Right cardiac atrium (tissue), 5 donors: ENCODE measurements at regions not wholly inside any gene's neighbourhood (a gene's known extent, or its start where the extent isn't known, plus 50 kb on each side); places are given as distances from the start of the nearest gene placed in this dataset.
A peak's percentile ranks its signal among the peaks of the same experiment; 100 is the strongest.

Source experiments
- ATAC-seq, 2 donors: fragments of 200-7000 bp; cut with Tn5 transposase; one replicate each; pipeline versions ENCODE4 v1.8.0 to v1.9.1; 2020; ENCODE audit warnings: moderate library complexity in 2 of 2, mild to moderate bottlenecking in 1 of 2
- DNase-seq, 3 donors: peaks; one replicate each; pipeline ENCODE4 v3.0.0-alpha.2; 2020
- H3K27ac ChIP-seq: one replicate; pipeline ENCODE4 v1.5.1; 2013; ENCODE audit warnings: mild to moderate bottlenecking, low read length, control low read depth, moderate library complexity
- H3K27me3 ChIP-seq: one replicate; pipeline ENCODE4 v1.6.1; 2013; ENCODE audit not compliant: control insufficient read depth, insufficient read depth
- H3K4me1 ChIP-seq: one replicate; pipeline ENCODE4 v1.6.1; 2013; ENCODE audit warnings: low read length; ENCODE audit not compliant: control insufficient read depth, insufficient read depth
- H3K4me3 ChIP-seq: one replicate; pipeline ENCODE4 v1.5.1; 2013; ENCODE audit warnings: low read length, control low read depth
- H3K9me3 ChIP-seq: one replicate; pipeline ENCODE4 v1.6.1; 2013; ENCODE audit warnings: low read length; ENCODE audit not compliant: control insufficient read depth
- WGBS: extraction: QIAGEN DNeasy Blood & Tissue Kit; methylation state at CpG from one replicate; pipeline ENCODE4 v1.1.7; 2013; 5-methylcytosine and 5-hydroxymethylcytosine counted together
- intact Hi-C, 4 donors: fragments of 100-400 bp; cut with DNase I; formaldehyde crosslinking; loops; one replicate each; pipeline versions ENCODE4 v1.11.0 to v1.14.0; 2022 to 2023
- donor health status: healthy with polysubstance abuse.
- donor health status: DM: no; HTN: yes; CAD: no.
- donor health status: DM: no; HTN: no; CAD: no.
- donor health status: DM: no; HTN: yes; CAD: no; lungs with severe emphysema.
- donor health status: DM: yes; HTN: yes; CAD: no.

DNA sequence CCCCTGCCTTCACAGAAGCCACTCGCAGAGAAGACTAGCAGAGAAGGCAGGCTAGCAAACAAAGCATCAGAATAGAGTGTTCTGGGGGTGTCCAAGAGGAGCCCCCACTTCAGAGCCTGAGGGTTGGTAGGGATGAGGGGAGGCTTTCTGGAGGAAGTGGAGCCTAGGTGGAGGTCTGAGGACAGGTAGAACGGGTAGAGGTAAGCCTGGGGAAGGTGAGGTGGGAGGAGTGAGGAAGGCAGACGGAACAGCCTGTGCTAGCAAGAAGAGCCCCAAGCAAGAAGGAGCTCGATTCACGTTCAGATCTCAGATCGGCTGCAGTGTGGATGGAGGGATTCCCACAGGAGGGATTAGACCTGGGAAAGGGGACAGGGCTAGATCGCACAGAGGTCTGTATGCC is 66.0 kb upstream of the DUSP5 start:
- Histone ChIP-seq H3K4me3 (no peak overlapping the region), H3K4me1 (peaks cover 2% of the 10 kb centered on the region), H3K27ac (no peak overlapping the region), H3K27me3 (no peaks in the 10 kb centered on the region), H3K9me3 (no peaks in the 10 kb centered on the region)
- no peak for ATAC-seq
- intact Hi-C loops, result no loop called here
- 87% methylated on average over 7 of the region's 7 CpGs for WGBS
- no peak for DNase-seq

DNA sequence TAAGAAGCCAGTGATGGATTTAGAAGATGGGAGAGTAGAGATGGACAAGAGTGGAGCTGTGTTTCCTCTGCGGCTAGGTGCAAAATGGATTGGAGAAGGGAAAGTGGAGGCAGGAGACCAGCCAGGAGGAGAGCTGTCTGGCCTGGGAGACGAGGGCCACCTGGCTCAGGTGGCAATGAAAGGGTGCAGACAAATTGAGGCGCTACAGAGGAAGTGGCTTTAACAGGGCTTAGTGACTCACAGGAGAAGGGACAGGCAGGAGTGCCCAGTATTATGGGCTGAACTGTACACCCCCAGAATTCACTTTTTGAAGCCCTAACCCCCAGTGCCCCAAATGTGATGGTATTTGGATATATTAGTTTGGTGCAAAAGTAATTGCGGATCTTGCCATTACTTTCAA is 65.6 kb upstream of the DUSP5 start:
- no peak overlapping the region for H3K4me3 ChIP-seq
- WGBS, result 81% methylated on average over 4 of the region's 4 CpGs
- no peak overlapping the region for H3K27ac ChIP-seq
- peaks cover 2% of the 10 kb centered on the region for H3K4me1 ChIP-seq
- intact Hi-C loops, result no loop called here
- DNase-seq (no peak), ATAC-seq (no peak)
- no peaks in the 10 kb centered on the region for H3K27me3 ChIP-seq
- H3K9me3 ChIP-seq, result no peaks in the 10 kb centered on the region

DNA sequence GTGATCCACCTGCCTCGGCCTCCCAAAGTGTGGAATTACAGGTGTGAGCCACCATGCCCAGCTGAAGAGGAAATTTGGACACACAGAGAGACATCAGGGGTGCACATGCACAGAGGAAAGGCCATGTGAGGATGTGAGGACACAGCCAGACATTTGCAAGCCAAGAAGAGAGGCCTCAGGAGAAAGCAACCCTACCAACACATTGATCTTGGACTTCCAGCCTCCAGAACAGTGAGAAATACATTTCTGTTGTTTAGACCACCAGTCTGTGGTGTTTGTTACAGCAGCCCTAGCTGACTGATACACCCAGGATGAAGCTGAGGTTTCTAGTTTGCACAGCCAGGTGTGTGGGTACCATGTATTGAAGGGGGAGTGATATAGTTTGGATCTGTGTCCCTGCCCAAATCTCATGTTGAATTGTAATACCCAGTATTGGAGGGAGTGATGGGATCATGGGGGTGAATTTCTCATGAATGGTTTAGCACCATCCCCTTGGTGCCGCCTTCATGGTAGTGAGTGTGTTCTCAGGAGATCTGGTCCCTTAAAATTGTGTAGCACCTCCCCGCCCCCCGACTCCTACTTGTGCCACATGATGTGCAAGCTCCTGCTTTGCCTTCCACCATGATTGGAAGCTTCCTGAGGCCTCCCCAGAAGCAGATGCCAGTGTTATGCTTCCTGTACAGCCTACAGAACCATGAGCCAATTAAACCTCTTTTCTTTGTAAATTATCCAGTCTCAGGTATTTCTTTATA is 64.7 kb upstream of the DUSP5 start:
- H3K27ac ChIP-seq, result no peak overlapping the region
- WGBS, result 99% methylated on average over 4 of the region's 4 CpGs
- H3K4me3 ChIP-seq, result no peak overlapping the region
- intact Hi-C loops, result no loop called here
- no peaks in the 10 kb centered on the region for H3K27me3 ChIP-seq
- ATAC-seq, result no peak
- DNase-seq, result peak in 1 of 3 donors; percentile 22
- H3K4me1 ChIP-seq, result peaks cover 2% of the 10 kb centered on the region
- H3K9me3 ChIP-seq, result no peaks in the 10 kb centered on the region

DNA sequence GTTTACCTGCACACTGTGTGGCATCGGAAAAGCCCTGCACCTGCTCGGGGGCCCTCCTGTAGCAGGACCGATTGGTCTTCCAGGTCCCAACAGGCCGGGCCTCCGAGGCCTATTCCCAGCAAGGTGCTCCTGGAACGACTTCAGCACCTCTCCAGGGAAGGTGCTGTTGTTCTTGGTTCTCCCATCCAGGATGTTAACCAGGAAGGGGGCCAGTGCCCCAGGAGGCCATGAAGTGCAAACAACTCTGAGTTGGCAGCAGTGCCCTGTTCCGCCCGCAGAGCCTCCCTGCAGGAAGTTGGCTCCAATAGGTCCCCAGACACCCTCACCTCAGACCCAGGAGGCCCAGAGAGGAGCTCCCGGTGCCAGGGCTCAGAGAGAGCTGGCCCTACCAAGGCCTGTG is 64.0 kb upstream of the DUSP5 start:
- Histone ChIP-seq H3K4me3 (no peak overlapping the region), H3K4me1 (peaks cover 2% of the 10 kb centered on the region), H3K9me3 (no peaks in the 10 kb centered on the region), H3K27ac (no peak overlapping the region), H3K27me3 (no peaks in the 10 kb centered on the region)
- intact Hi-C loops, result no loop called here
- 78% methylated on average over 9 of the region's 9 CpGs for WGBS
- ATAC-seq (peak in 1 of 2 donors; percentile 60), DNase-seq (peak in 1 of 3 donors; percentile 57)

DNA sequence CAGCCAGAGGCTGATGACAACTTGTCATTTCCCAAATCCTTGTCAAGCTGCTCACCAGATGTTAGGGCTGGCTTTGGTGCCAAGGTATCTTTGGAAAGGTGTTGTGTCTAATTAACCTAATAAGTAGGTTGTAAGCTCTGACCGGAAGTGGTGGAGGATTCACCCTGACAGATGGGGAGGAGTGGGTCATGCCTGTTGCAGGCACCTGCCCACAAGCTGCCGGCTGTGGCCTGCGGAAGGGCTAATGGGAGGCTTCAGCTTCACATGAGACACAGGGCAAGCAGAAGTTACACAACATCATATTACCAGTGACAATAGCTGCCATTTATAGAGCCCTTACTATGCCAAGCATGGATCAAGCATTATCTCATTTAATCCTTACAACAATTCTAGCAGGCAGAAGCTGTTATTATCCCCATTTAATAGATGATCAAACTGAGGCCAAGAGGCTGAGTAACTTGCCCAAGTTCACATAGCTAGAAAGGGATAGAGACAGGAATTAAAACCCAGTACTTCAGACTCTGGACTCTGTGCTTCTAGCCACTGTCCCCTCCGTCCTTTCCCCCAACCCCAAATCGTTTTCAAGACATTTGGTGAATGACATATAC is 63.1 kb upstream of the DUSP5 start:
- Histone ChIP-seq H3K4me3 (no peak overlapping the region), H3K27ac (no peak overlapping the region), H3K27me3 (no peaks in the 10 kb centered on the region), H3K9me3 (no peaks in the 10 kb centered on the region), H3K4me1 (peaks cover 2% of the 10 kb centered on the region)
- WGBS, result 77% methylated on average over 5 of the region's 5 CpGs
- ATAC-seq (no peak), DNase-seq (no peak)
- intact Hi-C loops, result no loop called here

DNA sequence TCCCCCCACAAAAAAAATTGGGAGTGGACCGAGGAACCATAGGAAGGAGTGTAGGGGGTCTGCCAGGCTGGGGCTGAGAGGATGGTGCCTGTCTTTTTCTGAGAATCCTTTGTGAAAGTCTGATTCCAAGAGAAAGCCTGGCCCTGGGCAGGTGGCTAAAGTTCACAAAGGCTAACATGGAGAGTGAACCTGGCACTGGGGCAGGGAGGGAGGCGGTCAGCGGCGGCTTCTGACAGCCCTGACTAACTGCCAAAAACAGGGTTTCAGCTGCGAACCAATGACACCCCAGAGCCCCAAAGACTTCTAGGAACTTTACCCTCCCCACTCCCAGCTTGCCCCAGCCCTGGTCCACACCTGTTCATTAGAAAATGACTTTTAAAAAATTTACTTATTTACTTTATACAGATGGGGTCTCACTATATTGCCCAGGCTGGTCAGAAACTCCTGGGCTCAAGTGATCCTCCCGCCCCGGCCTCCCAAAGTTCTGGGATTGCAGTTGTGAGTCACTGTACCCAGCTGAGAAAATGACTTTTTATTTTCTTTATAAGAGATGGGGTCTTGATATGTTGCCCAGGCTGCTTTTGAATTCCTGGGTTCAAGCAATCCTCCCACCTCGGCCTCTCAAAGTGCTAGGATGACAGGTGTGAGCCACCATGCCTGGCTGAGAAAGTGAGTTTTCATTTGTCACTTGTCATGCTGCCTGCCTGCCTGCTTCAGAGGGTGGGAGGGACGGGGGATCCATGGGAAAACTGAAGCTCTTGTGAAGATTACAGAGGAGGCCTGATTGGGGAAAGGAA is 61.0 kb upstream of the DUSP5 start:
- no peak for DNase-seq
- Histone ChIP-seq H3K4me1 (peaks cover 3% of the 10 kb centered on the region), H3K27ac (no peak overlapping the region), H3K4me3 (no peak overlapping the region), H3K9me3 (no peaks in the 10 kb centered on the region), H3K27me3 (no peaks in the 10 kb centered on the region)
- ATAC-seq, result no peak
- intact Hi-C loops, result no loop called here
- WGBS, result 86% methylated on average over 9 of the region's 9 CpGs

DNA sequence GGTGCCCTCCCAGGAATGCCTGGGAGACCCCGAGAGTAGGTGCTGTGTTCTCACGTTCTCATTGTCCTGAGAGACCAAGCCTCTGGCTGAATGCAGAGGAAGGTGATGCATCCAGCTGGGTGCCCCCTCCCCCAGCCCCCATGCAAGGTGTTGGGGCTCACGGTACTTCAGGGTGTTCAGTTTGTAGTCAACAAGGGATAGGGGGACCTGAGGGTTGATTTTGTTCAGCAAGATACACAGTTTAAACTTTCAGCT is 60.4 kb upstream of the DUSP5 start:
- 67% methylated on average over 3 of the region's 3 CpGs for WGBS
- intact Hi-C loops, result no loop called here
- Histone ChIP-seq H3K9me3 (no peaks in the 10 kb centered on the region), H3K4me3 (no peak overlapping the region), H3K27me3 (no peaks in the 10 kb centered on the region), H3K27ac (no peak overlapping the region), H3K4me1 (peaks cover 6% of the 10 kb centered on the region)
- no peak for ATAC-seq
- no peak for DNase-seq

DNA sequence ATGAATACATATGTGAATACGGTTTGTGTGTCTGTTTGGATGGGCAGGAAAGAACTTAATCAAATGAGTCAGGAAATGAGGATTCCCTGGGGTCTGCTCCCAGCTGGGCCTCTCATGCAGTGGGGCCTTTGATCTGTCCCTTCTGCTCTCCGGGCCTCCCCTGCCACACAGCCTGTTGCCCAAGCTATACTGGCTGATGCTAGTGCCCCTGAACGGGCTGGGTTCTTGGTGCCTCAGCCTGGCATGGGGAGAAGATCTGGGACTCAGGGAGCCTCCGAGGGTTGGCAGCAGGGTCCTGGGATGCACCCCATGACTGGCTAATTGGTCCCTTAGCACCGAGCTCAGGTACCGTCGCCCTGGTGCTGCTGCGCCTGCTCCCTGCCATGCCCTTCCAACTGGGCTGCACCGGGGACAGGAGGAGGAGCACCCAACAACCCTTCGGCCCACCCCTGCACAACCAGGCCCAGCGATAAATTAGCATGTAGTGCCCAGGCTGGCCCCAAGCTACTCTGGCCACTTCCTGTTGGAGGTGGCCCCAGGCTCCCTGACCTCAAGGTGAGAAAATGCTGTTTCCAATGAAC is 59.9 kb upstream of the DUSP5 start:
- DNase-seq (peak in 1 of 3 donors; percentile 20), ATAC-seq (no peak)
- 85% methylated on average over 11 of the region's 11 CpGs for WGBS
- Histone ChIP-seq H3K27me3 (no peaks in the 10 kb centered on the region), H3K9me3 (no peaks in the 10 kb centered on the region), H3K4me3 (no peak overlapping the region), H3K27ac (no peak overlapping the region), H3K4me1 (peaks cover 6% of the 10 kb centered on the region)
- intact Hi-C loops, result no loop called here

DNA sequence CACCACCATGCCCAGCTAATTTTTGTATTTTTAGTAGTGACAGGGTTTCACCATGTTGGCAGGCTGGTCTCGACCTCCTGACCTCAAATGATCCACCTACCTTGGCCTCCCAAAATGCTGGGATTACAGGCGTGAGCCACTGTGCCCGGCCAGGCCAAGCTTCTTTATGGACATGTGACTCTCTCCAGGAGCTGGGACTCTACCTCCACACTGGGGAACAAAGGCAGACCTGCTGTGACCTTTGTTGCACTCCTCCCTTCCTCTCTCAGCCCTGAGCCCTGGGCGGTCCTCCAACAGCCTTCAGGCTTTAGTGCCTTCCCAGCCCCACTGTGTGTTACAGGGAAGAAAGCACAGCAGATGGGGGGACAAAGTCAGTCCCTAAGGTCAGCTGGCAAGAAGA is 55.0 kb upstream of the DUSP5 start:
- 81% methylated on average over 4 of the region's 4 CpGs for WGBS
- Histone ChIP-seq H3K4me3 (no peak overlapping the region), H3K27me3 (no peaks in the 10 kb centered on the region), H3K27ac (no peak overlapping the region), H3K4me1 (peaks cover 12% of the 10 kb centered on the region), H3K9me3 (no peaks in the 10 kb centered on the region)
- ATAC-seq (peak in 1 of 2 donors; percentile 63), DNase-seq (no peak)
- intact Hi-C loops, result no loop called here

DNA sequence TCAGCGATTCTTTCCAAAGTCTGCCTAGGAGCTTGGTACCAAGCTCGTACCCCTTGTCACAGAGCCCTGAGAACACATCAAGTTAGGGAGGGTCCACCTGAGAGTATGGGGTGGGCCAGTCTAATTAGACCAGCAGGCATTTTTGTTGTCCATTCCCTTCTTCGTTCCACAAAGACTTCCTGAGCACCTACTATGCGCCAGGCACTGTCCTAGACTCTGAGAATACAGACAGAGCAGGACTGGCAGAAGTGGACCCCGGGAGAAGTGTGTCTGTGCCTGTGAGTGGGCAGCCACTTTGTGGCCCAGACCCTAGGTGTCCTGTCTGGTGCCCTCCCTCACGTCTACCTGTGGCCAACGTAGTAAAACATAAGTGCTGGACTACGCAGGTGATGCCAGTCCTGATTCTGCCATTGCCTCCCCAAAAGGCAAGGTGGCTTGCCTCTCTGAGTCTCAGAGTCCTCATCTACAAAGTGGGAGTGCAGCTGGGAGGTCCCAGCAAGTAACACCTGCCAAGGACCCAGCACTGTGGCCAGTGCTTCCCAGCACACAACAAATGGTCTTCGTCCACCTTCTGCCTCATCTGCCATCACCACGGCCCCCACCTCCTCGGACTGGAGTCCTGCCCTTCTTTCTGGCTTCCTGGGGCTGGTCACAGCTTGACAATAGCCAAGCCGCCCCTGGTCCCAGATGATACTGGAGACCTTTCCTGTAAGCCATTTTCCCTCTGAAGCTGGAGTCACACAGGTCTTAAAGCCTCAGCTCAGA is 54.3 kb upstream of the DUSP5 start:
- ATAC-seq (peak in 1 of 2 donors; percentile 4), DNase-seq (no peak)
- intact Hi-C loops, result no loop called here
- Histone ChIP-seq H3K9me3 (no peaks in the 10 kb centered on the region), H3K4me1 (peaks cover 12% of the 10 kb centered on the region), H3K4me3 (no peak overlapping the region), H3K27ac (peak overlapping the region; percentile 42), H3K27me3 (no peaks in the 10 kb centered on the region)
- 81% methylated on average over 12 of the region's 12 CpGs for WGBS

DNA sequence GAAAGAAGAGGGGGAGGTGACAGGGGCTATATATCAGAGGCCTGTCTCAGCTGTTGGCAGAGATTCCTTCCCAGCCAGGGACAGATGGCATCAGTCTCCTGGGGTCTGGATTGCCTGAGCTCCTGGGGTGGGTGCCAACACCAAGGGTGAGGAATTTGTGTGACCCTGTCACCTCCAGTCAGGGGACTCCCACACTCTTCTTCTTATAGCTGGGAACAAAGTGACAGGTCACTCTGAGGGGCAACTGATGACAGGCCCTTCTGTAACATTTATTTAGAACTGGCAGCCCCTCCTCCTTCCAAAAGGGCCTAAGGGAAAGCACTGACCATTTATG is 53.7 kb upstream of the DUSP5 start:
- peak overlapping the region; percentile 61 for H3K27ac ChIP-seq
- H3K9me3 ChIP-seq, result no peaks in the 10 kb centered on the region
- peaks cover 12% of the 10 kb centered on the region for H3K4me1 ChIP-seq
- intact Hi-C loops, result no loop called here
- DNase-seq, result peak; percentile 46 to 64 (median 62)
- no peak overlapping the region for H3K4me3 ChIP-seq
- peak; percentile 63 to 83 for ATAC-seq
- H3K27me3 ChIP-seq, result no peaks in the 10 kb centered on the region
